GM12878 (cell line): ENCODE measurements at regions not wholly inside any gene's neighbourhood (a gene's known extent, or its start where the extent isn't known, plus 50 kb on each side); places are given as distances from the start of the nearest gene placed in this dataset.

Source experiments
- ATAC-seq: fragments of 200-7000 bp; cut with Tn5 transposase; 3 replicates; pipeline ENCODE4 v1.9.1; 2020; ENCODE audit warnings: mild to moderate bottlenecking, moderate library complexity
- BruUV-seq: library from RNA; stranded (reverse); fragments of 400-500 nt; replicated peaks from 2 replicates; lab custom pipeline; 2021; lab: Mats Ljungman, UMichigan
- CTCF ChIA-PET: fragments of 300-600 bp; sonication (Branson Sonifier 250); formaldehyde crosslinking; extraction: SDS; loops from one replicate; lab custom pipeline; 2021; ENCODE audit warnings: inconsistent platforms; lab: Yijun Ruan, JAX
- POLR2A ChIA-PET: fragments of 350-600 bp; formaldehyde crosslinking; extraction: SDS; loops from one replicate; lab custom pipeline; 2021; ENCODE audit warnings: inconsistent platforms; lab: Charles Lee
- RAD21 ChIA-PET: fragments of 300-600 bp; sonication (Branson Sonifier 250); formaldehyde crosslinking; loops from one replicate; lab custom pipeline; 2023; ENCODE audit warnings: antibody characterized with exemption; ENCODE audit not compliant: unreplicated experiment; lab: Charles Lee
- SMC1A ChIA-PET: fragments of 300-600 bp; sonication (Branson Sonifier 250); formaldehyde crosslinking; loops from one replicate; lab custom pipeline; 2023; ENCODE audit not compliant: unreplicated experiment, uncharacterized antibody; lab: Charles Lee
- DNase-seq: peaks from one replicate; pipeline ENCODE4 v3.0.0-alpha.2; 2011; ENCODE audit warnings: low read depth, low spot score
- FAIRE-seq: peaks from 3 replicates; lab custom pipeline; 2011; peaks lifted over from hg19 to GRCh38; lab: Jason Lieb, UNC
- H2AFZ ChIP-seq: 2 replicates; pipeline ENCODE4 v1.6.0; 2011; ENCODE audit warnings: low read depth, low read length, control low read depth; ENCODE audit not compliant: control insufficient read depth
- H3K27ac ChIP-seq: 2 replicates; pipeline ENCODE4 v1.5.1; 2011; ENCODE audit warnings: control low read depth; ENCODE audit not compliant: control insufficient read depth, insufficient read depth
- H3K27me3 ChIP-seq, 2 experiments: replicated peaks in 1 of 2; 2 replicates each; pipeline versions ENCODE4 v1.6.0 to v1.6.1; 2011; ENCODE audit warnings: low read length in 1 of 2; ENCODE audit not compliant: control insufficient read depth in 2 of 2, insufficient read depth in 2 of 2
- H3K36me3 ChIP-seq, 2 experiments: 2 replicates each; pipeline ENCODE4 v1.5.1; 2011; ENCODE audit warnings: low read length in 1 of 2; ENCODE audit not compliant: control insufficient read depth in 2 of 2, insufficient read depth in 2 of 2
- H3K4me1 ChIP-seq: 2 replicates; pipeline ENCODE4 v1.6.1; 2011; ENCODE audit warnings: mild to moderate bottlenecking, low read length, moderate library complexity, mixed read lengths; ENCODE audit not compliant: control insufficient read depth, insufficient read depth
- H3K4me2 ChIP-seq: 2 replicates; pipeline ENCODE4 v1.6.0; 2011; ENCODE audit warnings: control low read depth; ENCODE audit not compliant: control insufficient read depth, insufficient read depth
- H3K4me3 ChIP-seq: fragments of 200-600 bp; sonication (generic); 2 replicates; pipeline ENCODE4 v1.5.1; 2016
- H3K79me2 ChIP-seq: 2 replicates; pipeline ENCODE4 v1.6.0; 2011; ENCODE audit warnings: low read length; ENCODE audit not compliant: control insufficient read depth, insufficient read depth
- H3K9ac ChIP-seq: 2 replicates; pipeline ENCODE4 v1.8.0; 2011; ENCODE audit warnings: low read length, control low read depth, mixed read lengths; ENCODE audit not compliant: control insufficient read depth, insufficient read depth
- H3K9me3 ChIP-seq: replicated peaks from 3 replicates; pipeline ENCODE4 v1.5.1; 2011; ENCODE audit warnings: mild to moderate bottlenecking, low read length; ENCODE audit not compliant: control insufficient read depth, insufficient read depth
- H4K20me1 ChIP-seq: 2 replicates; pipeline ENCODE4 v1.6.0; 2011; ENCODE audit not compliant: control insufficient read depth, insufficient read depth
- CREB1 ChIP-seq: IDR thresholded peaks from 2 replicates; pipeline ENCODE4 v1.6.1; 2012; ENCODE audit warnings: low read depth, mild to moderate bottlenecking, inconsistent platforms
- ESRRA ChIP-seq: IDR thresholded peaks from 2 replicates; pipeline ENCODE4 v1.6.1; 2012; ENCODE audit warnings: mild to moderate bottlenecking, low read length, improper control_type of control experiment
- HDGF ChIP-seq: fragments of 450-650 bp; IDR thresholded peaks from 2 replicates; pipeline ENCODE4 v1.6.1; 2016; ENCODE audit warnings: antibody characterized with exemption
- IRF4 ChIP-seq: IDR thresholded peaks from 2 replicates; pipeline ENCODE4 v1.6.1; 2011; ENCODE audit warnings: low read depth, low read length
- MTA3 ChIP-seq: IDR thresholded peaks from 2 replicates; pipeline ENCODE4 v1.6.1; 2012; ENCODE audit warnings: low read length, inconsistent platforms, borderline replicate concordance
- NFXL1 ChIP-seq: fragments of 450-650 bp; IDR thresholded peaks from 2 replicates; pipeline ENCODE4 v1.6.1; 2017; ENCODE audit warnings: antibody characterized with exemption, mild to moderate bottlenecking, borderline replicate concordance
- RB1 ChIP-seq: fragments of 450-650 bp; formaldehyde crosslinking; IDR thresholded peaks from 2 replicates; pipeline ENCODE4 v1.6.1; 2017; ENCODE audit warnings: mild to moderate bottlenecking, borderline replicate concordance
- RELA ChIP-seq: fragments of 450-650 bp; IDR thresholded peaks from 2 replicates; pipeline ENCODE4 v1.8.0; 2014; ENCODE audit warnings: borderline replicate concordance; ENCODE audit not compliant: partially characterized antibody
- SKIL ChIP-seq: fragments of 450-650 bp; IDR thresholded peaks from 2 replicates; pipeline ENCODE4 v1.6.1; 2017; ENCODE audit warnings: mild to moderate bottlenecking, low read depth, inconsistent platforms; ENCODE audit not compliant: poor library complexity, severe bottlenecking
- SMAD5 ChIP-seq: IDR thresholded peaks from 2 replicates; pipeline ENCODE4 v1.6.1; 2016; ENCODE audit warnings: antibody characterized with exemption, low read depth
- SMARCA5 ChIP-seq: fragments of 450-650 bp; IDR thresholded peaks from 2 replicates; pipeline ENCODE4 v1.6.1; 2017; ENCODE audit warnings: mild to moderate bottlenecking
- TBL1XR1 ChIP-seq: IDR thresholded peaks from 2 replicates; pipeline ENCODE4 v1.6.1; 2012; ENCODE audit warnings: low read depth, low read length, improper control_type of control experiment
- TCF7 ChIP-seq: IDR thresholded peaks from 2 replicates; pipeline ENCODE4 v1.6.1; 2014; ENCODE audit warnings: antibody characterized with exemption, borderline replicate concordance
- ZNF207 ChIP-seq: fragments of 450-650 bp; IDR thresholded peaks from 2 replicates; pipeline ENCODE4 v1.6.1; 2014; ENCODE audit warnings: antibody characterized with exemption, mild to moderate bottlenecking, borderline replicate concordance
- ZNF24 ChIP-seq: fragments of 450-650 bp; IDR thresholded peaks from 2 replicates; pipeline ENCODE4 v1.6.1; 2017; ENCODE audit warnings: antibody characterized with exemption, mild to moderate bottlenecking
- WGBS: methylation state at CpG from one replicate; pipeline ENCODE4 v1.1.6; 2016; ENCODE audit warnings: low lambda C conversion rate; ENCODE audit not compliant: insufficient replicate concordance, insufficient coverage; ENCODE audit errors: missing lambda C conversion rate; 5-methylcytosine and 5-hydroxymethylcytosine counted together
- in situ Hi-C: fragments of 300-500 bp; cut with MboI; formaldehyde crosslinking; loops from 9 replicates; pipeline ENCODE4 v1.14.3; 2018; ENCODE audit warnings: mixed read lengths
- intact Hi-C: fragments of 100-400 bp; cut with micrococcal nuclease; formaldehyde crosslinking; loops from one replicate; pipeline ENCODE4 v1.14.2; 2022; ENCODE audit not compliant: unreplicated experiment
- TF ChIP-seq, protein P1 (sequence below): fragments of 450-650 bp; IDR thresholded peaks from 2 replicates; pipeline ENCODE4 v1.6.1; 2014; ENCODE audit warnings: mild to moderate bottlenecking
- TF ChIP-seq, protein P2 (sequence below): fragments of 150-350 bp; IDR thresholded peaks from 2 replicates; pipeline ENCODE4 v1.6.1; 2016; ENCODE audit warnings: low read depth, low read length

- CTCF ChIA-PET: interaction anchor here (0.7 to 1.8 kb wide), 2 partner anchors 11 to 15 kb away, joined by 3 to 4 read pairs; no protein-coding TSS in a partner anchor
- 23% methylated on average over 8 of the region's 8 CpGs for WGBS
- no peak for FAIRE-seq
- TF ChIP-seq ZNF207 (no peak), CREB1 (no peak), HDGF (no peak), ESRRA (no peak), TCF7 (no peak), RB1 (no peak), SMARCA5 (no peak), SKIL (no peak), ZNF24 (no peak), SMAD5 (no peak), TBL1XR1 (no peak), MTA3 (no peak), NFXL1 (no peak), IRF4 (no peak), RELA (no peak)
- TF ChIP-seq, protein P1, sequence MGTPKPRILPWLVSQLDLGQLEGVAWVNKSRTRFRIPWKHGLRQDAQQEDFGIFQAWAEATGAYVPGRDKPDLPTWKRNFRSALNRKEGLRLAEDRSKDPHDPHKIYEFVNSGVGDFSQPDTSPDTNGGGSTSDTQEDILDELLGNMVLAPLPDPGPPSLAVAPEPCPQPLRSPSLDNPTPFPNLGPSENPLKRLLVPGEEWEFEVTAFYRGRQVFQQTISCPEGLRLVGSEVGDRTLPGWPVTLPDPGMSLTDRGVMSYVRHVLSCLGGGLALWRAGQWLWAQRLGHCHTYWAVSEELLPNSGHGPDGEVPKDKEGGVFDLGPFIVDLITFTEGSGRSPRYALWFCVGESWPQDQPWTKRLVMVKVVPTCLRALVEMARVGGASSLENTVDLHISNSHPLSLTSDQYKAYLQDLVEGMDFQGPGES: no peak
- TF ChIP-seq, protein P2, sequence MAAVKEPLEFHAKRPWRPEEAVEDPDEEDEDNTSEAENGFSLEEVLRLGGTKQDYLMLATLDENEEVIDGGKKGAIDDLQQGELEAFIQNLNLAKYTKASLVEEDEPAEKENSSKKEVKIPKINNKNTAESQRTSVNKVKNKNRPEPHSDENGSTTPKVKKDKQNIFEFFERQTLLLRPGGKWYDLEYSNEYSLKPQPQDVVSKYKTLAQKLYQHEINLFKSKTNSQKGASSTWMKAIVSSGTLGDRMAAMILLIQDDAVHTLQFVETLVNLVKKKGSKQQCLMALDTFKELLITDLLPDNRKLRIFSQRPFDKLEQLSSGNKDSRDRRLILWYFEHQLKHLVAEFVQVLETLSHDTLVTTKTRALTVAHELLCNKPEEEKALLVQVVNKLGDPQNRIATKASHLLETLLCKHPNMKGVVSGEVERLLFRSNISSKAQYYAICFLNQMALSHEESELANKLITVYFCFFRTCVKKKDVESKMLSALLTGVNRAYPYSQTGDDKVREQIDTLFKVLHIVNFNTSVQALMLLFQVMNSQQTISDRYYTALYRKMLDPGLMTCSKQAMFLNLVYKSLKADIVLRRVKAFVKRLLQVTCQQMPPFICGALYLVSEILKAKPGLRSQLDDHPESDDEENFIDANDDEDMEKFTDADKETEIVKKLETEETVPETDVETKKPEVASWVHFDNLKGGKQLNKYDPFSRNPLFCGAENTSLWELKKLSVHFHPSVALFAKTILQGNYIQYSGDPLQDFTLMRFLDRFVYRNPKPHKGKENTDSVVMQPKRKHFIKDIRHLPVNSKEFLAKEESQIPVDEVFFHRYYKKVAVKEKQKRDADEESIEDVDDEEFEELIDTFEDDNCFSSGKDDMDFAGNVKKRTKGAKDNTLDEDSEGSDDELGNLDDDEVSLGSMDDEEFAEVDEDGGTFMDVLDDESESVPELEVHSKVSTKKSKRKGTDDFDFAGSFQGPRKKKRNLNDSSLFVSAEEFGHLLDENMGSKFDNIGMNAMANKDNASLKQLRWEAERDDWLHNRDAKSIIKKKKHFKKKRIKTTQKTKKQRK: no peak
Measured at GRCh38 chr14:98298481-98299244, 973.3 kb downstream of the BCL11B start.

More at GRCh38 chr14:98298481-98299244, 973.3 kb downstream of the BCL11B start:
- no peaks in the 10 kb centered on the region; the same call in 2 of the 3 replicates for H3K9me3 ChIP-seq
- no peaks in the 10 kb centered on the region for H3K79me2 ChIP-seq
- ChIA-PET SMC1A (interaction anchor here (1.1 to 2.0 kb wide), 4 partner anchors 11 to 27 kb away, joined by 3 to 9 read pairs (median 4); no protein-coding TSS in a partner anchor), POLR2A (no interaction called here), RAD21 (interaction anchor here (0.6 to 0.9 kb wide), 3 partner anchors 45 to 159 kb away, joined by 3 read pairs; no protein-coding TSS in a partner anchor)
- H3K27ac ChIP-seq: no peak overlapping the region
- H3K9ac ChIP-seq: no peak overlapping the region
- no peaks in the 10 kb centered on the region for H3K4me1 ChIP-seq
- DNase-seq: no peak
- H2AFZ ChIP-seq: no peak overlapping the region
- no peak for ATAC-seq
- H3K4me2 ChIP-seq: no peak overlapping the region
- H3K4me3 ChIP-seq: no peak overlapping the region
- no peaks in the 10 kb centered on the region for H3K36me3 ChIP-seq
- intact Hi-C loops (no loop called here), in situ Hi-C loops (no loop called here)
- H3K27me3 ChIP-seq: no peaks in the 10 kb centered on the region
- no peaks in the 10 kb centered on the region for H4K20me1 ChIP-seq
- no TSS peak for BruUV-seq
